Uterus (tissue), 3 donors: ENCODE measurements at regions not wholly inside any gene's neighbourhood (a gene's known extent, or its start where the extent isn't known, plus 50 kb on each side); places are given as distances from the start of the nearest gene placed in this dataset.

Source experiments
- DNase-seq, 2 donors: peaks; one replicate each; pipeline ENCODE4 v3.0.0-alpha.2; 2019 to 2020
- H3K27ac ChIP-seq, 2 donors: fragments of 200-600 bp; sonication (generic); 1 replicate in 1 of 2; 2 replicates in 1 of 2; pipeline ENCODE4 v1.5.1; 2016 to 2018
- H3K27me3 ChIP-seq, 2 donors: fragments of 200-600 bp; sonication (generic); one replicate each; pipeline ENCODE4 v1.5.1; 2018 to 2019; ENCODE audit warnings: control low read depth in 1 of 2
- H3K36me3 ChIP-seq, 2 donors: fragments of 200-600 bp; sonication (generic); one replicate each; pipeline ENCODE4 v1.5.1; 2019; ENCODE audit warnings: control low read depth in 1 of 2
- H3K4me1 ChIP-seq, 2 donors: fragments of 200-600 bp; sonication (generic); one replicate each; pipeline ENCODE4 v1.5.1; 2018 to 2019; ENCODE audit warnings: control low read depth in 1 of 2
- H3K4me3 ChIP-seq, 2 donors: fragments of 200-600 bp; sonication (generic); 1 replicate in 1 of 2; 2 replicates in 1 of 2; pipeline ENCODE4 v1.5.1; 2018 to 2019; ENCODE audit warnings: mild to moderate bottlenecking in 1 of 2
- H3K9me3 ChIP-seq, 2 donors: fragments of 200-600 bp; sonication (generic); one replicate each; pipeline ENCODE4 v1.5.1; 2019; ENCODE audit warnings: control low read depth in 1 of 2
- POLR2A ChIP-seq, 2 donors: fragments of 450-650 bp; IDR thresholded peaks; one replicate each; pipeline ENCODE4 v1.6.1; 2016; ENCODE audit warnings: antibody characterized with exemption in 2 of 2, mild to moderate bottlenecking in 1 of 2, moderate library complexity in 1 of 2
- intact Hi-C: fragments of 100-400 bp; cut with DNase I; formaldehyde crosslinking; loops from one replicate; pipeline ENCODE4 v1.15.1; 2023; ENCODE audit warnings: low total_unique reads
- TF ChIP-seq, protein P1 (sequence below), 4 experiments: fragments of 200-600 bp in 2 of 4; fragments of 450-650 bp in 2 of 4; sonication (generic) in 2 of 4; IDR thresholded peaks; one replicate each; pipeline ENCODE4 v1.5.1; 2016 to 2019; ENCODE audit warnings: antibody characterized with exemption in 4 of 4, mild to moderate bottlenecking in 2 of 4, moderate library complexity in 1 of 4
- donor health status: DM: yes; HTN: yes; CAD: no.

DNA sequence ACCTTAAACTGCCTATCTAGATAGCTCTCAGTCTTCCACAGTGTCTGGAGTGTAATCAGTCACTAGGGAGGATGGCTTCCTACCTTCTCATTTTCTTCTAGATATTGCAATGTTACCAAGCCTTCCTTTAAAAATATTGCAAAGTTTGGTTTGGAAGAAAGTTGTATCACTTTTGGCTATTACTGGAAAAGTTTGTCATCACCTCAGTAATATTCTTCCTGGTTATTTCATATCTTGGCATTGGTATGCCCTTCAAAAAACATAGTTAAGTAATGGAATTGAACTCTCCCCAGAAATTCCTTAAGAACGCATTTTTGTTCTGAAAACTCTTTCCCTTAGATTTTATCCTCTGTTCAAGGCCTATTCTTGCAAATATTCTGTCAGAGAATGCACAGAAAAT, 179.3 kb upstream of the MME start:
- Histone ChIP-seq H3K27ac (no peak overlapping the region), H3K27me3 (no peaks in the 10 kb centered on the region), H3K4me3 (no peak overlapping the region), H3K9me3 (no peaks in the 10 kb centered on the region), H3K36me3 (no peaks in the 10 kb centered on the region), H3K4me1 (no peaks in the 10 kb centered on the region)
- no peak for TF ChIP-seq POLR2A (IDR thresholded peaks at IDR 0.05)
- TF ChIP-seq, protein P1, sequence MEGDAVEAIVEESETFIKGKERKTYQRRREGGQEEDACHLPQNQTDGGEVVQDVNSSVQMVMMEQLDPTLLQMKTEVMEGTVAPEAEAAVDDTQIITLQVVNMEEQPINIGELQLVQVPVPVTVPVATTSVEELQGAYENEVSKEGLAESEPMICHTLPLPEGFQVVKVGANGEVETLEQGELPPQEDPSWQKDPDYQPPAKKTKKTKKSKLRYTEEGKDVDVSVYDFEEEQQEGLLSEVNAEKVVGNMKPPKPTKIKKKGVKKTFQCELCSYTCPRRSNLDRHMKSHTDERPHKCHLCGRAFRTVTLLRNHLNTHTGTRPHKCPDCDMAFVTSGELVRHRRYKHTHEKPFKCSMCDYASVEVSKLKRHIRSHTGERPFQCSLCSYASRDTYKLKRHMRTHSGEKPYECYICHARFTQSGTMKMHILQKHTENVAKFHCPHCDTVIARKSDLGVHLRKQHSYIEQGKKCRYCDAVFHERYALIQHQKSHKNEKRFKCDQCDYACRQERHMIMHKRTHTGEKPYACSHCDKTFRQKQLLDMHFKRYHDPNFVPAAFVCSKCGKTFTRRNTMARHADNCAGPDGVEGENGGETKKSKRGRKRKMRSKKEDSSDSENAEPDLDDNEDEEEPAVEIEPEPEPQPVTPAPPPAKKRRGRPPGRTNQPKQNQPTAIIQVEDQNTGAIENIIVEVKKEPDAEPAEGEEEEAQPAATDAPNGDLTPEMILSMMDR (IDR thresholded peaks at IDR 0.05) = no peak
- no peak for DNase-seq
- intact Hi-C loops = no loop called here

DNA sequence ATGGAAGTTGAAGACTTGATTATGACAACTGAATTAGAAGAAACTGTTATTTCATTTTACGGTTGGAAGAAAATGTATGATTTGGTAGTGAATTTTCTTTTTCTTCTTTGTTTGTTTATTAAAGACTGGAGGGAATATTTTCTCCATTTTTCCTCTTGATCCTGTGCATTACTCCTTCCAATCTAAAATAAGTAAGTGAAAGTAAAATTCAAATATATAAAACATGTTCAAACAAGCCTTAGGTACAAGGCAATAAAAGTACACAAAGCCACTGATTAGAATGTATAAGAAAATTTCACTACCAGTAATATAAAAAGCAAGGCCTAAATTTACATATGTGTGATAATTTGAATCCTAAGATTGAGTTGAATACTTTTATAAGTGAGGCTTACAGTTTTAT, 181.2 kb upstream of the MME start:
- no peak for DNase-seq
- H3K9me3 ChIP-seq = no peaks in the 10 kb centered on the region
- TF ChIP-seq POLR2A (IDR thresholded peaks at IDR 0.05) = no peak
- TF ChIP-seq, protein P1 (IDR thresholded peaks at IDR 0.05) = no peak
- no peaks in the 10 kb centered on the region for H3K27me3 ChIP-seq
- intact Hi-C loops = no loop called here
- no peaks in the 10 kb centered on the region for H3K4me1 ChIP-seq
- no peak overlapping the region for H3K4me3 ChIP-seq
- no peak overlapping the region for H3K27ac ChIP-seq
- no peaks in the 10 kb centered on the region for H3K36me3 ChIP-seq

DNA sequence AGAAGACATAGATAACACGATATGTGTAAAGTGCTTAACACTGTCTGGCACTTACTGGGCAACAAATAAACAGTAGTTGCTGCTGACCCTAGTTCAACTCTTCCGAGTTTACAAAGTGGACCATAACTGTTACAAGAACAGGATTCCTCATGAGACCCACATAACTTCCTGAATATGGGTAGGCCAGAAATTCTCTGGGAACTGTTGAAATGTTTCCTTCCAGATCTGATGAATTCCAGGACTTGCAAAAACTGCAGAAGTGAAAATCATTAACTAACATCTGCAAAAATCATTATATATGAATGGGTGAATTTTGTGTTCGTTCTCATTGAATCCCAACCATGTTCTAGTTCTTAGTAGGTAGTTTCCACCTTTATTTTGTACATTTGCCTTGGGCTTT, 181.7 kb upstream of the MME start:
- H3K27ac ChIP-seq = no peak overlapping the region
- H3K9me3 ChIP-seq = no peaks in the 10 kb centered on the region
- intact Hi-C loops = no loop called here
- H3K4me3 ChIP-seq = no peak overlapping the region
- H3K36me3 ChIP-seq = no peaks in the 10 kb centered on the region
- TF ChIP-seq, protein P1 (IDR thresholded peaks at IDR 0.05) = no peak
- TF ChIP-seq POLR2A (IDR thresholded peaks at IDR 0.05) = no peak
- no peaks in the 10 kb centered on the region for H3K4me1 ChIP-seq
- DNase-seq = no peak
- H3K27me3 ChIP-seq = no peaks in the 10 kb centered on the region

DNA sequence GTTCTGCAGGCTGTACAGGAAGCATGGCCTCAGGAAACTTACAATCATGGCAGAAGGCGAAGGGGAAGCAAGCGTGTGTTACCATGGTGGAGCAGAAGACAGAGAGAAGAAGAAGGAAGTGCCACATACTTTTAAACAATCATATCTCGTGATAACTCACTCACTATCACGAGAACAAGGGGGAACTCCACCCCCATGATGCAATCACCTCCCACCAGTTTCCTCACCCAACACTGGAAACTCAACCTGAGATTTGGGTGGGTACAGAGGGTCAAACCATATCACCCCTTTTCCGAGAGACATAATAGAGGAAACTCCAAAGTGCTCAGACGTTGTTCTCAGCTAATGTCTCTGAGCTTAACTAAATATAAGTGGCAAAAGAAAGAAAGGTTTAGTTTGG, 186.3 kb upstream of the MME start:
- Histone ChIP-seq H3K9me3 (no peaks in the 10 kb centered on the region), H3K27ac (no peak overlapping the region), H3K4me1 (no peaks in the 10 kb centered on the region), H3K36me3 (no peaks in the 10 kb centered on the region), H3K27me3 (no peaks in the 10 kb centered on the region), H3K4me3 (no peak overlapping the region)
- intact Hi-C loops = no loop called here
- no peak for TF ChIP-seq POLR2A (IDR thresholded peaks at IDR 0.05)
- TF ChIP-seq, protein P1 (IDR thresholded peaks at IDR 0.05) = no peak
- no peak for DNase-seq

DNA sequence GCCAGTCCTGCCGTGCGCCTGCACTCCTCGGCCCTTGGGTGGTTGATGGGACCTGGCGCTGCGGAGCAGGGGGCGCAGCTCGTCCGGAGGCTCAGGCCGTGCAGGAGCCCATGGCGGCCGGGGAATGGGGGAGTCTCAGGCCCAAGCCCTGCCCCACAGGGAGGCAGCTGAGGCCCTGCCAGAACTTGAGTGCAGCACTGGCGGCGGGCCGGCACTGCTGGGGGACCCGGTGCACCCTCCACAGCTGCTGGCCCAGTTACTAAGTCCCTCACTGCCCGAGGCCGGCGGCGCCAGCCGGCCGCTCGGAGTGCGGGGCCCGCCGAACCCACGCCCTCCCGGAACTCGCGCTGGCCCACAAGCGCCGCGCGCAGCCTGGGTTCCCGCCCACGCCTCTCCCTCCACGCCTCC, 190.9 kb upstream of the MME start:
- H3K27ac ChIP-seq = no peak overlapping the region
- intact Hi-C loops = no loop called here
- H3K36me3 ChIP-seq = no peaks in the 10 kb centered on the region
- TF ChIP-seq, protein P1 (IDR thresholded peaks at IDR 0.05) = no peak
- no peak for TF ChIP-seq POLR2A (IDR thresholded peaks at IDR 0.05)
- H3K27me3 ChIP-seq = no peaks in the 10 kb centered on the region
- H3K9me3 ChIP-seq = no peaks in the 10 kb centered on the region
- no peak for DNase-seq
- H3K4me1 ChIP-seq = no peaks in the 10 kb centered on the region
- no peak overlapping the region for H3K4me3 ChIP-seq
